ENCODE measurements at regions not wholly inside any gene's neighbourhood (a gene's known extent, or its start where the extent isn't known, plus 50 kb on each side); places are given as distances from the start of the nearest gene placed in this dataset.

- WGBS, 3 donors: 65 to 74% (median 73%) methylated on average over 10 of the region's 10 CpGs
- ATAC-seq (no peak), DNase-seq (no peak)
- Histone ChIP-seq H3K27ac (no peak overlapping the region), H3K4me1 (no peaks in the 10 kb centered on the region), H3K4me3 (no peak overlapping the region), H3K27me3 (ENCODE audit: insufficient read depth in 3 of 3, low read length in 2 of 3) (peaks cover 0 to 14% (median 3%) of the 10 kb centered on the region in 3 donors), H3K9me3 (no peaks in the 10 kb centered on the region), H3K36me3 (ENCODE audit: insufficient read depth in 1 of 2, low read depth in 1 of 2) (no peaks in the 10 kb centered on the region)
- intact Hi-C loops (cut with DNase I): no loop called here
- TF ChIP-seq CTCF (IDR thresholded peaks at IDR 0.05): no peak
Observed at GRCh38 chr1:11373029-11373894, 100.3 kb downstream of the UBIAD1 start.

GRCh38 chr1:11373895-11374747, 101.1 kb downstream of the UBIAD1 start:
- ATAC-seq: no peak
- no peaks in the 10 kb centered on the region for H3K4me1 ChIP-seq
- no peak for TF ChIP-seq CTCF (IDR thresholded peaks at IDR 0.05)
- WGBS, 3 donors: 20 to 32% (median 24%) methylated on average over 5 of the region's 5 CpGs
- no peak overlapping the region for H3K4me3 ChIP-seq
- no peaks in the 10 kb centered on the region for H3K36me3 ChIP-seq (ENCODE audit: insufficient read depth in 1 of 2, low read depth in 1 of 2)
- no peak overlapping the region for H3K27ac ChIP-seq
- peaks cover 0 to 14% (median 3%) of the 10 kb centered on the region in 3 donors for H3K27me3 ChIP-seq (ENCODE audit: insufficient read depth in 3 of 3, low read length in 2 of 3)
- intact Hi-C loops (cut with DNase I): no loop called here
- no peaks in the 10 kb centered on the region for H3K9me3 ChIP-seq
- no peak for DNase-seq

GRCh38 chr1:11374748-11375110, 101.7 kb downstream of the UBIAD1 start:
- DNase-seq: no peak
- 60 to 73% (median 69%) methylated on average over 5 of the region's 5 CpGs for WGBS, 3 donors
- peaks cover 0 to 18% (median 3%) of the 10 kb centered on the region in 3 donors for H3K27me3 ChIP-seq (ENCODE audit: insufficient read depth in 3 of 3, low read length in 2 of 3)

GRCh38 chr1:11377001-11377583, 101.9 kb upstream of the DISP3 start:
- no peak overlapping the region for H3K4me3 ChIP-seq
- no peak overlapping the region for H3K27ac ChIP-seq
- H3K36me3 ChIP-seq (ENCODE audit: insufficient read depth in 1 of 2, low read depth in 1 of 2): no peaks in the 10 kb centered on the region
- no peak for TF ChIP-seq CTCF (IDR thresholded peaks at IDR 0.05)
- no peak for DNase-seq
- H3K27me3 ChIP-seq (ENCODE audit: insufficient read depth in 3 of 3, low read length in 2 of 3): peaks cover 0 to 14% (median 0%) of the 10 kb centered on the region in 3 donors
- intact Hi-C loops (cut with DNase I): no loop called here
- H3K4me1 ChIP-seq: no peaks in the 10 kb centered on the region
- ATAC-seq: no peak
- H3K9me3 ChIP-seq: no peaks in the 10 kb centered on the region
- 79 to 85% (median 81%) methylated on average over 9 of the region's 9 CpGs for WGBS, 3 donors

More at GRCh38 chr1:11374748-11375110, 101.7 kb downstream of the UBIAD1 start:
- TF ChIP-seq CTCF (IDR thresholded peaks at IDR 0.05): no peak
- intact Hi-C loops (cut with DNase I): no loop called here
- Histone ChIP-seq H3K4me3 (no peak overlapping the region), H3K9me3 (no peaks in the 10 kb centered on the region), H3K36me3 (ENCODE audit: insufficient read depth in 1 of 2, low read depth in 1 of 2) (no peaks in the 10 kb centered on the region), H3K4me1 (no peaks in the 10 kb centered on the region), H3K27ac (no peak overlapping the region)
- ATAC-seq: no peak

Measured in psoas muscle (tissue), 7 donors.